ENCODE measurements at regions not wholly inside any gene's neighbourhood (a gene's known extent, or its start where the extent isn't known, plus 50 kb on each side); places are given as distances from the start of the nearest gene placed in this dataset.

DNA sequence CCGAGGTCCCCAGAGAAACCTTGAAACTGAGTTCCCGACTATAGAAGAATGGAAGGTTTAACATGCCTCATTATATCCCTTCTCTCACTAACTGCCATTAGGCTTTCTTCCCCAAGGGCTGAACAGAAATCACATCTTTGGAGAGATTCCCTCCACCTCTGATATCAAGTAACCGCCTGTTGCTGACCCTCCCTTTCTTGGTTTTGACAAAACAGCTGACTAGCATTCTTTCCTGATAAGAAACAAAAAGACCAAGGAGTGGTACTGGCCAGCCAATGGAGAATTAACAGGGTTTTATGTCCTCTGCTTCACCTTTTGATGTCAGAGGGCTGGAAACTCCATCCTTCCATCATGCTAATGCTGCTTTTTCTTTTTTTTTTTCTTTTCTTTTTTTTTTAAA, 176.6 kb upstream of the ADGRB3 start:
- no peaks in the 10 kb centered on the region for H3K4me1 ChIP-seq (ENCODE audit: low read length)

DNA sequence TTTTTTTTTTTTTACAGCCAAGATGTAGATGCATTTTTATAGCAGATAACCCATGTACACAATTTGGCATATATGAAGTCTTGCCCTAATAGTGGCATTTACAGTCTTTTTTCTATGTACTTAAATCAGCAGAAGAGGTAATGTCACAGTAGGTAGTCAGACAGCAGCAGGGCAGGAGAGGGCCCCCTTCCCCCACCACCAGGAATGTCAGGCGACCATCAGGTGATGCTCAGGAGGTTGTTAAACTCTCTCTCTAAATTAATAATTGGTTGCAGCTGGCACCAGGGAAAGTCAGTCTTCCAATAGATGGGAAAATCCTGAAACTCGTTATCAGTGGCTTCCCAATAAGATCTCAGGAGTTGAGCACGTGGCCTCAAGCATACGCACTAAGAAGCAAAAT, 188.0 kb upstream of the ADGRB3 start:
- H3K4me3 ChIP-seq (ENCODE audit: low read length): no peak overlapping the region
- no peak overlapping the region for H3K4me2 ChIP-seq (ENCODE audit: low read depth, low read length, poor library complexity, severe bottlenecking)
- no peaks in the 10 kb centered on the region for H3K4me1 ChIP-seq (ENCODE audit: low read length)
- no peak overlapping the region for H3K27ac ChIP-seq (ENCODE audit: low read length)
- no peaks in the 10 kb centered on the region for H3K79me2 ChIP-seq (ENCODE audit: low read length)
- no peak overlapping the region for H2AFZ ChIP-seq (ENCODE audit: low read length)
- no peaks in the 10 kb centered on the region for H3K9me3 ChIP-seq (ENCODE audit: low read length)
- no peaks in the 10 kb centered on the region for H3K27me3 ChIP-seq (ENCODE audit: low read length)
- H4K20me1 ChIP-seq (ENCODE audit: insufficient read depth, low read depth, low read length): no peaks in the 10 kb centered on the region
- H3K9ac ChIP-seq (ENCODE audit: low read length): no peak overlapping the region
- no peaks in the 10 kb centered on the region for H3K9me2 ChIP-seq (replicated peaks; ENCODE audit: insufficient read depth, low read length)
- no peaks in the 10 kb centered on the region for H3K36me3 ChIP-seq (ENCODE audit: insufficient read depth, low read length)
- DNase-seq: no peak

More for the DNA sequence above, 176.6 kb upstream of the ADGRB3 start:
- DNase-seq: no peak
- Histone ChIP-seq H3K9me3 (ENCODE audit: low read length) (no peaks in the 10 kb centered on the region), H4K20me1 (ENCODE audit: insufficient read depth, low read depth, low read length) (no peaks in the 10 kb centered on the region), H3K9me2 (replicated peaks; ENCODE audit: insufficient read depth, low read length) (no peaks in the 10 kb centered on the region), H2AFZ (ENCODE audit: low read length) (no peak overlapping the region), H3K79me2 (ENCODE audit: low read length) (no peaks in the 10 kb centered on the region), H3K9ac (ENCODE audit: low read length) (no peak overlapping the region), H3K4me3 (ENCODE audit: low read length) (no peak overlapping the region), H3K27me3 (ENCODE audit: low read length) (no peaks in the 10 kb centered on the region), H3K4me2 (ENCODE audit: low read depth, low read length, poor library complexity, severe bottlenecking) (no peak overlapping the region), H3K27ac (ENCODE audit: low read length) (no peak overlapping the region), H3K36me3 (ENCODE audit: insufficient read depth, low read length) (no peaks in the 10 kb centered on the region)

DNA sequence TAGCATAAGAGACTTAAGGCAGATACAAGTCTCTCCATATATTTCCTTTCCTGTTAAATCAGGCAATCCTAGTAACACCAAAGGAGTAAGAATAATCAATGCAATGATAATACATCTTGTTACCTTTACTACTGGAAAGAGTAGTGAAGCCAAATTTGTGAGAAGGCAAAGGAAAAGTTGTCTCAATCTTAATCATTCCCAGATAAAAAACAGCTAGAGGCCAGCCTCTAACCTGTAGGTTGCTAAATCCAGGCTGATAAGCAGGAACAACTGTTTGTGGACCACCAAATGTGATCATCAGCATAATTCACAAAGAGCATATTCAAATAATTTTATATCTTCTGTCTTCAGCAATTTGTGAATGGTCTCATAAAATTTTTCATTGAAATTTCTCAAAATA, 189.2 kb upstream of the ADGRB3 start:
- Histone ChIP-seq H4K20me1 (ENCODE audit: insufficient read depth, low read depth, low read length) (no peaks in the 10 kb centered on the region), H3K9me3 (ENCODE audit: low read length) (no peaks in the 10 kb centered on the region), H3K27me3 (ENCODE audit: low read length) (no peaks in the 10 kb centered on the region), H3K27ac (ENCODE audit: low read length) (no peak overlapping the region), H3K79me2 (ENCODE audit: low read length) (no peaks in the 10 kb centered on the region), H3K9me2 (replicated peaks; ENCODE audit: insufficient read depth, low read length) (no peaks in the 10 kb centered on the region), H3K4me1 (ENCODE audit: low read length) (no peaks in the 10 kb centered on the region), H2AFZ (ENCODE audit: low read length) (no peak overlapping the region), H3K4me2 (ENCODE audit: low read depth, low read length, poor library complexity, severe bottlenecking) (no peak overlapping the region), H3K36me3 (ENCODE audit: insufficient read depth, low read length) (no peaks in the 10 kb centered on the region), H3K4me3 (ENCODE audit: low read length) (no peak overlapping the region), H3K9ac (ENCODE audit: low read length) (no peak overlapping the region)
- DNase-seq: no peak

DNA sequence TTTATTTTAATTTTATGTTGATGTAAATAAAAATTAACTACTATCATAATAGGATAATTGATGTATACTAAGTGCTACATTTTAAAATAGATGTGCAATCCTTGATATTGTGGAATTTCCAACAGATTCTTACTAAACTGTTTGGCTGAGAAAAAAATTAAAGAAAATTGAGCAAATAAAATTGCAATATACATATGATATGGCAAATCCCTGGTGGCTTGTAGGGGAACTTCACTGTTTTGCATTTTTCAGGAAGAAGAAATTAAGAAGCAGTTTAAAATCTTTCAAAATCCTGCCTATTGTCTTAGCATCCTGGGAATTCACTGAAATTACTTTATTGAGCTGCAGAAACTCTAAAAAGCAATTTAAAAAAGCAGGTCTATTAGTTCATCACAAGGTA, 191.4 kb upstream of the ADGRB3 start:
- Histone ChIP-seq H3K27ac (ENCODE audit: low read length) (no peak overlapping the region), H3K9me2 (replicated peaks; ENCODE audit: insufficient read depth, low read length) (no peaks in the 10 kb centered on the region), H3K36me3 (ENCODE audit: insufficient read depth, low read length) (no peaks in the 10 kb centered on the region), H3K4me3 (ENCODE audit: low read length) (no peak overlapping the region), H3K9ac (ENCODE audit: low read length) (no peak overlapping the region), H3K4me1 (ENCODE audit: low read length) (no peaks in the 10 kb centered on the region), H3K4me2 (ENCODE audit: low read depth, low read length, poor library complexity, severe bottlenecking) (no peak overlapping the region), H3K9me3 (ENCODE audit: low read length) (no peaks in the 10 kb centered on the region), H3K79me2 (ENCODE audit: low read length) (no peaks in the 10 kb centered on the region), H2AFZ (ENCODE audit: low read length) (no peak overlapping the region), H4K20me1 (ENCODE audit: insufficient read depth, low read depth, low read length) (no peaks in the 10 kb centered on the region), H3K27me3 (ENCODE audit: low read length) (no peaks in the 10 kb centered on the region; the same call in 1 of the 2 replicates)
- DNase-seq: no peak

DNA sequence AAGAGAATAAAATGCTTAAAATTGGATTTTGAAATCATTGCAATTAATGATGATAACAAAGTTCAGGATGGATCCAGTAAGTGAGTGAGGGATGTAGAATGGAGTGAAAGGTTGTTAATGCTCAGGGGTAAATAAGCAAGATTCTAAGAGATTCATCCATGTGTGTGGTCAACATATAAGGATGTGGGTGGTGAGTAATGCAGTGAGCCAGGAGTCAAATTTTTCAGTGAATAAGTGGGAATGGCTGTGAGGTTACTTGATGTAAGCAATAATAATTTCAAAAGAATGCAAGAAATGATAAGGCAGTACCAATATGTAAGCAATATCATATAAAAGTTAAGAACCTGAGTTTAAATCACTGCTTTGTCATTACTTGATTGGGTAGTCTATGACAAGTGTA, 207.5 kb upstream of the ADGRB3 start:
- Histone ChIP-seq H3K9me2 (replicated peaks; ENCODE audit: insufficient read depth, low read length) (no peaks in the 10 kb centered on the region), H3K4me2 (ENCODE audit: low read depth, low read length, poor library complexity, severe bottlenecking) (no peak overlapping the region), H3K4me1 (ENCODE audit: low read length) (no peaks in the 10 kb centered on the region), H3K9ac (ENCODE audit: low read length) (no peak overlapping the region), H4K20me1 (ENCODE audit: insufficient read depth, low read depth, low read length) (no peaks in the 10 kb centered on the region), H3K9me3 (ENCODE audit: low read length) (no peaks in the 10 kb centered on the region), H3K36me3 (ENCODE audit: insufficient read depth, low read length) (no peaks in the 10 kb centered on the region), H3K27ac (ENCODE audit: low read length) (no peak overlapping the region), H3K27me3 (ENCODE audit: low read length) (no peaks in the 10 kb centered on the region; the same call in 1 of the 2 replicates), H3K4me3 (ENCODE audit: low read length) (no peak overlapping the region), H2AFZ (ENCODE audit: low read length) (no peak overlapping the region), H3K79me2 (ENCODE audit: low read length) (no peaks in the 10 kb centered on the region)
- DNase-seq: no peak

DNA sequence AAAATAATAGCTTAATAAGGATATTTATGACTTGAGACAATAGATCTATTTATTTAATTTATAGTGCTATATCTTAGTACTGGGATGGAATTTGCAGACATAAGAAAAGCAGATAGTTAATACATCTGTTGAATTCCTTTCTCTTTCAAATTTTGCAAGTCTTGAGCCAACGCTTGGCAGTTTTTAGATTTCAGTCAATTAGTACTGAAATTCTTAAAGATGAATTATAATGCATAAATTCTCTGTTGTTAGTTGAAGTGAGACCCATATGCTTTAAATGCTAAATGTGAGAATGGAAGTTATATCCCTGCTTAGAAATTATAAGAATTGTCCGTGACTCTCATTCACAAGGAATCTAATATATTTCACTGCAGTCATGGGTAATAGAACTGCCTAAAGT, 225.1 kb upstream of the ADGRB3 start:
- Histone ChIP-seq H3K9me3 (ENCODE audit: low read length) (no peaks in the 10 kb centered on the region), H3K4me1 (ENCODE audit: low read length) (no peaks in the 10 kb centered on the region), H3K4me2 (ENCODE audit: low read depth, low read length, poor library complexity, severe bottlenecking) (no peak overlapping the region), H3K27me3 (ENCODE audit: low read length) (no peaks in the 10 kb centered on the region; the same call in 1 of the 2 replicates), H3K9me2 (replicated peaks; ENCODE audit: insufficient read depth, low read length) (no peaks in the 10 kb centered on the region; the same call in 1 of the 2 replicates), H3K79me2 (ENCODE audit: low read length) (no peaks in the 10 kb centered on the region), H3K9ac (ENCODE audit: low read length) (no peak overlapping the region), H3K4me3 (ENCODE audit: low read length) (no peak overlapping the region), H4K20me1 (ENCODE audit: insufficient read depth, low read depth, low read length) (no peaks in the 10 kb centered on the region), H3K27ac (ENCODE audit: low read length) (no peak overlapping the region), H3K36me3 (ENCODE audit: insufficient read depth, low read length) (no peaks in the 10 kb centered on the region), H2AFZ (ENCODE audit: low read length) (no peak overlapping the region)
- DNase-seq: no peak

DNA sequence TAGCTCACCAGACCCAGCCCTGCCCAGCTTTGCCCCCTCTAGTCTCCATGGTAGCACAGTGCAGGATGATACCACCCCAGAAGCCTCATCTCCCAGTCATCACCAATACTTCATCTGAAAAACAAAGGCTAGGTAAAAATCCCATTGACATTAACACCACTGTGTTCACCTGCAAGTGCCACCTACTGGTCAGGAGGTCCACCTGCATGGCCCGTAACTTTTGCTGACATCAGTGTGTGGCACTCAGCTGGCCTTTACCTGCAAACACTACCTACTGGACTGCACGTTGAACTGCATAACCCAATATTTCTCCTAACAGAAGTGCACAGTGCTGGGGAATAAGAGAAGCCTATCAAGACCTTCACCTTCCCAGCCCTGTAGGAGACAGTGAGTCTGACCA, 234.7 kb upstream of the ADGRB3 start:
- Histone ChIP-seq H3K9ac (ENCODE audit: low read length) (no peak overlapping the region), H3K27ac (ENCODE audit: low read length) (no peak overlapping the region), H2AFZ (ENCODE audit: low read length) (no peak overlapping the region), H3K79me2 (ENCODE audit: low read length) (no peaks in the 10 kb centered on the region), H3K36me3 (ENCODE audit: insufficient read depth, low read length) (no peaks in the 10 kb centered on the region), H3K27me3 (ENCODE audit: low read length) (no peaks in the 10 kb centered on the region), H3K4me2 (ENCODE audit: low read depth, low read length, poor library complexity, severe bottlenecking) (no peak overlapping the region), H3K4me1 (ENCODE audit: low read length) (no peaks in the 10 kb centered on the region), H3K4me3 (ENCODE audit: low read length) (no peak overlapping the region), H3K9me3 (ENCODE audit: low read length) (no peaks in the 10 kb centered on the region), H3K9me2 (replicated peaks; ENCODE audit: insufficient read depth, low read length) (no peaks in the 10 kb centered on the region; the same call in 1 of the 2 replicates), H4K20me1 (ENCODE audit: insufficient read depth, low read depth, low read length) (no peaks in the 10 kb centered on the region)
- DNase-seq: no peak

DNA sequence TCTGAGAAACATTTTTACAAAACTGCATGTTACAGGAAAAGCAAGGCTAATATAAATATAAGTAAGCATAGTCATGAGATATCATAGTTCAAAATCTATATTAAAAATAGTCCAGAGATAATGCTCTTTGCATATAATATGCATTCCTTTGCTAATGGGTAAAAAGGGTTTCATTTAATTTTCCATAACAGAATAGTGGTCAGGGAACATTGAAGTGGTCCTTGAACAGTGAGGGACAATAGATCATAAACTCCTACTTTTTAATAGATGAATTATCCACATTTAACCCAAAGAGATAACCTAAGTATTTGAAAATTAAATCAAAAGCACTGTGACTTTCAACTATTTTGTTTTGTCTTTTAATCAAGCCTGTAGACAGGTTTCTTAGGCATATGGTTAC, 243.1 kb upstream of the ADGRB3 start:
- H3K27ac ChIP-seq (ENCODE audit: low read length): no peak overlapping the region
- no peaks in the 10 kb centered on the region for H3K9me3 ChIP-seq (ENCODE audit: low read length)
- H3K27me3 ChIP-seq (ENCODE audit: low read length): no peaks in the 10 kb centered on the region
- H3K9me2 ChIP-seq (replicated peaks; ENCODE audit: insufficient read depth, low read length): no peaks in the 10 kb centered on the region
- H4K20me1 ChIP-seq (ENCODE audit: insufficient read depth, low read depth, low read length): no peaks in the 10 kb centered on the region
- H3K36me3 ChIP-seq (ENCODE audit: insufficient read depth, low read length): no peaks in the 10 kb centered on the region
- DNase-seq: no peak
- H3K4me3 ChIP-seq (ENCODE audit: low read length): no peak overlapping the region
- no peak overlapping the region for H2AFZ ChIP-seq (ENCODE audit: low read length)
- H3K79me2 ChIP-seq (ENCODE audit: low read length): no peaks in the 10 kb centered on the region
- H3K9ac ChIP-seq (ENCODE audit: low read length): no peak overlapping the region
- no peak overlapping the region for H3K4me2 ChIP-seq (ENCODE audit: low read depth, low read length, poor library complexity, severe bottlenecking)
- no peaks in the 10 kb centered on the region for H3K4me1 ChIP-seq (ENCODE audit: low read length)

DNA sequence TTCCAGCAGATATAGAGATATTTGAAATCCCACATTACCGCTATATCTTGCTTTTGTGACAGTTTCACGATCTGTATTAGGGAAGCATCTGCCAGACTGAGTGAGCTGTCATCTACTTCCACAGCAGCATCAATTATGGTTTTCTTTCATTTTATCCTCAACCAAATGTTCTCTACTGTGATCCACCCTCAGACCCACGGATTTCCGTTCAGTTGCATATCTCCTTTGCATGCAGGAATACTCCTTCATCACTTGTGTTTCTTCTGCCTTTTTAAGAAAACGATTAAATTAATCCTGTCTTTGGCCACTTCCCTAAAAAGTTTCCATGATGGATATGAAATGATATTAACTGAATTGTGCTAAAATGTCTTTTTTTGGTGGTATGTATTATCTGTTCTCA, 262.1 kb upstream of the ADGRB3 start:
- DNase-seq: no peak

More for the DNA sequence above, 262.1 kb upstream of the ADGRB3 start:
- Histone ChIP-seq H3K79me2 (ENCODE audit: low read length) (no peaks in the 10 kb centered on the region), H3K4me3 (ENCODE audit: low read length) (no peak overlapping the region), H3K36me3 (ENCODE audit: insufficient read depth, low read length) (no peaks in the 10 kb centered on the region), H3K27ac (ENCODE audit: low read length) (no peak overlapping the region), H4K20me1 (ENCODE audit: insufficient read depth, low read depth, low read length) (no peaks in the 10 kb centered on the region), H3K27me3 (ENCODE audit: low read length) (no peaks in the 10 kb centered on the region), H3K4me1 (ENCODE audit: low read length) (no peaks in the 10 kb centered on the region), H2AFZ (ENCODE audit: low read length) (no peak overlapping the region), H3K9me2 (replicated peaks; ENCODE audit: insufficient read depth, low read length) (no peaks in the 10 kb centered on the region), H3K4me2 (ENCODE audit: low read depth, low read length, poor library complexity, severe bottlenecking) (no peak overlapping the region), H3K9ac (ENCODE audit: low read length) (no peak overlapping the region), H3K9me3 (ENCODE audit: low read length) (no peaks in the 10 kb centered on the region)

All from Karpas-422 (cell line).